HPDE6-E6E7 (cell line): ENCODE measurements at regions not wholly inside any gene's neighbourhood (a gene's known extent, or its start where the extent isn't known, plus 50 kb on each side); places are given as distances from the start of the nearest gene placed in this dataset.

Experiments used
- DNase-seq: peaks from one replicate; pipeline ENCODE4 v3.0.0; 2011; ENCODE audit warnings: missing footprints; ENCODE audit errors: extremely low spot score

DNA sequence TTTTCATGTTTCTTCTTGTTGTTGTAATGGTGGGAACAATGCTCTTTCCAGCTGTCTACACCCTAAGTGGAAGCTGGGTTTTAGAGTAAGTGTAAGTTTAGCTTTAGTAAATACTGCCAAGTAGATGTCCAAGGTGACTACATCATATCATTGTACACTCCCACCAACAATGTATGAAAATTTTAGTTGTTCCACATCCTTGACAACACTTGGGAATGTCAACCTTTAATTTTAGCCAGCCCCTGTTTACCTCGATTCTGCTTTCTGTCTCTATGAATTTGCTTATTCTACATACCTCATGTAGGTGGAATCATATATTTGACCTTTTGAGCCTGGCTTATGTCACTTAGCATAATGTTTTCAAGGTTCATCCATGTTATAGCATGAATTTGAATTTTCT, 93.0 kb downstream of the MTPAP start:
- no peak for DNase-seq

DNA sequence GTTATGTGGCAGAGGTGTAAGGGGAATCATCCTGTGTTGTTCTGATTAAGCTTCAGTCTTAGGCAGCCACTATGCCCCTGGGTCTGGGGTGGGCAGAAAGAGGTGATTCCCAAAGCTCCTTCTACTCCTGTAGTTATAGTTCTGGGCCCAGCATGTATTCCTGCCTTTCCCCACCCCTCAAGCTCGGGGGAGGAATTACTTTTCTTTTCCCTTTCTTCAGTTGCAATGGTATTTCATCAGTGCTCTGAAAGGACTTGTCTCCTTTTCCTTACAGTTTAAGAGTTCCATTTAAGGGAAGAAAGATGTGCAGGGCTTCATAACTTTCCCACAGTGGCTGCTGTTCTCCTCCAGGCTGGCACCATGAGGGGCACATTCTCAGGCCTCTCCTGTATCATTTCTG, 94.2 kb downstream of the MTPAP start:
- no peak for DNase-seq

DNA sequence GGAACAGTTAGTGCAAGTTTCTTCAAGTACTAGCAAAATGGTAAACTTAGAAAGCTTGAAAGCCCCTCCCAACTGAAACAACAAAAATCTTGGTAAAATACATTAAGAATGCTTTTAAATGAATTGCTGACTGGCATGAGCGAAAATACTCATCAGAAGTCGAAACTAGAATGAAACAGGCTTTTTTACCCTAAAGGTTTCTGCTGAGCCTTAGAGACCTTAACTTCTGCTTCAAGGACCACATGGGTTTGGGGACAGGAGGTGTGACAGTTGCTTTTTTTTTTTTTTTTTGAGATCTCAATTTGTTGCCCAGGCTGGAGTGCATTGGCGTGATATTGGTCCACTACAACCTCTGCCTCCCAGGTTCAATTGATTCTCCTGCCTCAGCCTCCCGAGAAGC, 100.3 kb downstream of the MTPAP start:
- no peak for DNase-seq

DNA sequence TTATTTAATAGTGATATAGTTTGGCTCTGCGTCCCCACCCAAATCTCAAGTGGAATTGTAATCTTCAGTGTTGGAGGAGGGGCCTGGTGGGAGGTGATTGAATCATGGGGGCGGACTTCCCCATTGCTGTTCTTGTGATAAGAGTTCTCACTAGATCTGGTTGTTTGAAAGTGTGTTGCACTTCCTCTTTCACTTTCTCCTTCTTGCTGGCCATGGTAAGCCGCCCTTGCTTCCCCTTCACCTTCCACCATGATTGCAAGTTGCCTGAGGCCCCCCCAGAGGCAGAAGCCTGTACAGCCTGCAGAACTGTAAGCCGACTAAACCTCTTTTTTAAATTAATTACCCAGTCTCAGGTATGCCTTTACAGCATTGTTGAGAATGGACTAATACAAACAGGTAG, 101.4 kb downstream of the MTPAP start:
- DNase-seq: no peak

DNA sequence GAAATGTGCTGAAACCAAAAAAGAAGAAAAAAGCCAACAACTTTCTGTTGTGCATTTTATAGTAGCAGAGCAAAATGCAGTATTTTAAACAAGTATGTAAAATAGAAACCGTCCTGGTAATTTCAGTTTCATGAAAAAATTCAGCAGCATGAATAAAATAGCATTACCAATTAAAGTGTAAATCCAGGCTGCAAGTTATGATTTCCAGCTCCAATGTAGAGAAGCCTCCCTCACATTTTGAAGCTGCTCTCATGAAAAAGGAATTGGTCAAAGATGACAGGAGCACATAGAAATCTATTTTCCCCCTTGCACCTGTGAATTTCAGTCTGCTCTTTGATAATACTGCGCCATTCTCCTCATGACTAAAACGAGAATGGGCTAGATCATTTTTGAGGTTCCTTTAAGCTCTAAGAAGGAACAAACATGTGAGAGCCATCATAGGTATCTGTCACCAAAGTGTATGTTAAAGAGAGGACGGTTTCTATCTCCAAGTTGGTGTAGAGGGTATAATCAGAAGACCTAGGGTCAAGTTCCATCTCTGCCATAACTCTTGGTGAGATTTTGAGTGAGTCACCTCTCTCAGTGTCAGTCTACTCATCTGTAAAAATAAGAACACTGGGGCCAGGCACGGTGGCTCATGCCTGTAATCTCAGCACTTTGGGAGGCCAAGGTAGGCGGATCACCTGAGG, 107.5 kb downstream of the MTPAP start:
- no peak for DNase-seq

DNA sequence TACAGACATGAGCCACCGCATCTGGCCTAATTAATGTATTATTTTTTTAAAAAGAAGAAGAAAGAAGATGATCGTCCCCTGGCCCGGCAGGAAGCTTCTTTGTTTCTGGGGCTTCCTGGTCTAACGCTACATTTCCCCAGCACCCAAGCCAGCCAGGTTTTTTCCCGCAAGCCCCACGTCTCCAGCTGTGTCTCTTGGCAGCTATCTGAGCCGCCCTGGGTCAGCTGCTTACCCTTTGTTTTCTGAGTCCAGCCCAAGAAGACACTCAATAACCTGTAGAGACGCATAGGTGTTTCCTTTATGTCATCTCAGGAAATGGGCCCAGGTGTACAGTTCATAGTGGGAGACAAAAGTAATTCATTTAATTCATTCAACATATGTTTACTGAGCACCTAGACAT, 110.2 kb downstream of the MTPAP start:
- DNase-seq: no peak

DNA sequence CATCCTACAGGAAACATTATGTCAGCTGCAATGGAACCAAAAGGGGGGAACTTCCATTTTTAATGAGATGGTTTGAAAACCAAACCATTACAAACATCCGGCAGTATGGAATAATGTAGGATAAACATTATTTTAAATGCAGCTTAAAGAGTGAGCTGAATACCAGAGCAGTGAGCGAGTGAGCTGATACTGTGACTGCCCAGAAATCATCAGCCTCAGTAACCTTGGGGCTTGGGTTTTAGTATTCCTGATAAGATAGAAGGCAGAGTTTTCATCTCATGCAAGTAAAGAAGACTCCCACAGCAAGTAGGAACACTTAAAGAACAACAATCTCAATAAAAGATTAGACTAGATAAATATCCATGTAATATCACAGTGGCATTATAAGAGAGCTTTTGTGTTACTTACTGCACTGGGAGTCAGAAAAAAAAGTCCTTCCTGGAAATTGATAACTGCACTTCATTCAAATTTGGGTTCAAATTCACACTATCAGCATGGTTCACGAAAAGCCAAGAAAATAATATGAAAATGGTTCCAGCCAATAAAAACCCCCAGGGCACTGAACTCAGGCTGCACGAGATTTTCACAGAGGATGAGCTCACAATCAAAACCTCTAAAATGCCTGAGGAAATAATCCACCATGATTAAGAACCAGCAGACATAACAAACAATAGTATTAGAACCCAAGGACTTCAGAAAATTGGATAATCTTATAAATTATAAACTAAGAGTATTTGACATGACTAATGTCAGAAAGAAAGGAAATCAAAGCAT, 115.7 kb downstream of the MTPAP start:
- no peak for DNase-seq

DNA sequence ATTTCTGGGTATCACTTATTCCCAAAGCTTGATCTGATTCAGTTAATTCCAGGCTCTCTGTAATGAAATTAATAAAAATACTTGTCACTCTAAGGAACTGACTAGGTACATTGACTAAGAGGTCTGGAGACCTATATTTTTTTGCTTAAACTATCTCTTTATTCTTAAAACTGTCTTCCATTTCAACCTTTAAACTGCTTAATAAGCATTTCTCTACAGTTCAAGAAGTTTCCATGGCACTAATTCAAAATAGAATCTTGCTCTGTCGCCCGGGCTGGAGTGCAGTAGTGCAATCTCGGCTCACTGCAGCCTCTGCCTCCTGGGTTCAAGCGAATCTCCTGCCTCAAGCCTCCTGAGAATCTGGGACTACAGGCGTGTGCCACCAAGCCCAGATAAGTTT, 117.4 kb downstream of the MTPAP start:
- DNase-seq: no peak

DNA sequence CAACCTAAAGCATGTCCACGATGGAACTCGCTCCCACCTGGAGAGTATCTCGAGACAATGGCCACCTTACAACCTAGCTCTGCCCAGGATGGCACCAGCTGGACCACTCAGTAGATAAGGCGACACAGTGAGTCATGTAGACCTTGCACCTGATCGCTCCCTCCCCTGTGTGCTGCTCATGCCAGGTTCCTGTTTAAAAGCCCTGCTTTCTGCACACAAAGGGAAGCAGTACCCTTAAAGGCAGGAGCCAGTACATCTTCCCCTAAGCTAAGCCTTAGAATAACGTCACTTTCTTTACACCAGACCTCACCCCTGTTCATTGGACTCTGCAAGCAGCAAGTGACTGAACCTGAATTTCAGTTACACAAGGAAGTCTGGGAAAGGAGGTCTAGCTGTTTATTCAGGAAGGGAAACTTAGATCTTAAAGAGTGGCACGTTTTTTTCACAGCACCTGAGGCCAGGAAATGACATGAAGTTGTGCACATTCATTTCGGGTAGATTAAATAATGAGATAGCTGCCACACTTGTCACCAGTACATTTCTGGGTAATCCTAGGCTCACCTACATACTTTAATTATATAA, 117.9 kb downstream of the MTPAP start:
- DNase-seq: no peak

DNA sequence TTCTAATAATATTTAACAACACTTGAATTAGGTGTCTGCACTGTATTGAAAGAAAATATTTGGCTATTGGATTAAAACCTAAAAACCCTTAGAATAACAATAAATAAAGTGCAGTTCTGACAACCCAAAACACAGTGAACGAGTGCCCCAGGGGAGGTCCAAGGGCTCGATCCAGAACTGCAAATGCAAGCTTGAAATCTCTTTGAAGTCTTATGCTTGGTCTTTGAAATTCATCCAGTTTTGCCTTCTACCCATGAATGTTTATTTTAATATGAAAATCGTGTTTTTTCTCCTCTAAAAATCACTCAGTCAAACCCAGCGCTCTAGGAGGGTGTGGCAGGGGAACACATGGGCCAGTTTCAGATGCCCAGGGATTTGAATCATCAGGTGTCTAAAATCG, 119.5 kb downstream of the MTPAP start:
- no peak for DNase-seq

DNA sequence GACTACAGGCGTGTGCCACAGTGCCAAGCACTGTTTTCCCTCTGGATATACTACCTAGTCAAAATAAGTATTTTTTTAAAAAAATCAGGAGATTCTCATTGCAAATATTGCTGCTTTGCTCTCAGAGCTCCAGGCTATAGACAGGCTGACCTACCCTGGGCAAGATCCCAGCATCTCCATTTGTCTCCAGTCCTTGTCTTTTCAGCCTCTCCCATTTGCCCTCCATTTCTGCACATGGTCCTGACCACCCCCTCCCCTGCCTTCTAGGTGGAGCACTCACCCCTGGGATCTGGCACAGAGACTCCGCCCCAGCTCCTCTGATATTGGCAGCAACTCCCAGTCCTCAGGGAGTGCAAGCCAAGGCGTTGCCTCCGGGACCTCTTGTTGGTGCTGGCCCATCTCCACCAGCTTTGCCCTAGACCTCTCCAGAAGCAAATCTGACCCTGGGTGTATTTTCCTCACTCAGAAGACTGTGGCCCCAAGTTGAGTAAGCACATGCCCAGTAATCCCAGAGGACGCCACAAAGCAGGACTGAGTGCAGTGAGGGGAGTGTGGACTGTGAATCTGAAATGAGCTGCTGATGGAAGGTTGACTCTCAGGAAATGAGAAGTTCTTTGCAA, 120.6 kb downstream of the MTPAP start:
- DNase-seq: no peak

DNA sequence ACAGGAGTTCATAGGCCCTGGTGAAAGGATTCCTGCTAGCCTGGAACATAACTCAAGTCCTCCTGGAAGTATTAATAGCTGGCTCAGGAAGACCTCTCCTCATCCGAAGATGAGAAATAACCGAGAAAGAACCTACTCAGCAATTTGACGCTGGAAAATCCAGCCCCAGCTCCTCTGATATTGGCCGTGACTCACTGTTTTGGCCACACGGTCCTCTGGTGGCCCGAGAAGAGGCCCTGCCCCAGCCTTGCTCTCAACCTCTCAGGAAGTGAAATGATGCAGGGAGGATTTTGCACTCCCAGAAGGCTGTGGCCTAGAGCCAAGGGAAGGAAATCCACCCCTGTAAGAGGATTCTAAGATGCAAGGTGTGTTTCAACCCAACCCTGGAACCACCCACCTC, 121.6 kb downstream of the MTPAP start:
- no peak for DNase-seq

DNA sequence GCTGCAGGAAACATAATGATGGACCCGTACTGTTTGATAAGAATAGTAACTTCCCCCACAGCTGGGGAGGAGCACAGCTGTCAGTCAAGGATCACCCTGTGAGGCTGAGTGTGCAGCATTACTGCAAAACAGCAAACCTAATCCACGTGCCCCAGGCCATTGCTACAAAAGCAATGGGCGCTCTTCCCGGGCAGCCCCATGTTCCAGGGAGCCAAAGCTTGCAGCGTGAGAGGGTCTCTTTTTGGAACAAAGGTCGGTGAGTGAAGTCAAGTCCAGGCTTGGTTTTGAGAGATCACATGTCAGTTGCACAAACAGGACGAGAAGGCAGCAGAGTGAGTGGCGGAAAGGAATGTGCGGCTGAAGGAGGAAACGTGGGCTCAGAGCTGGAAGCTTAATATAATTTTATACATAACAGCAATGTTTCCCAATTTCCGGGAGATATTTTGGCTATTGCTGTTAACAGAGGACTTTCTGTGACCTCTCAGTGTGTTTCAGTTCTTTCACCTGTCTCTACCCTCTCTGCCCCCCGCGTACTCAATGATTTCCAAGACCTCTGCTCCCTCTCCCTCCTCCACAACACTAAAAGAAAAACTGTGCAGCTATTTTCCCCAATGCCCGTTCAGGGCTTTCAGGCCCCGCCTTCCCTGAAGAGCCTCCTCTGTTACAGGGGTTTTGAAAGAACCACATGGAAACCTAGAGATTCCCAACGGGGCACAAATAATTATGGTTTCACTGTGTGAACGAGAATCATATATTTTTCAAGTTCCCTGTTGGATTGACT, 128.9 kb downstream of the MTPAP start:
- peak; percentile 13 for DNase-seq

DNA sequence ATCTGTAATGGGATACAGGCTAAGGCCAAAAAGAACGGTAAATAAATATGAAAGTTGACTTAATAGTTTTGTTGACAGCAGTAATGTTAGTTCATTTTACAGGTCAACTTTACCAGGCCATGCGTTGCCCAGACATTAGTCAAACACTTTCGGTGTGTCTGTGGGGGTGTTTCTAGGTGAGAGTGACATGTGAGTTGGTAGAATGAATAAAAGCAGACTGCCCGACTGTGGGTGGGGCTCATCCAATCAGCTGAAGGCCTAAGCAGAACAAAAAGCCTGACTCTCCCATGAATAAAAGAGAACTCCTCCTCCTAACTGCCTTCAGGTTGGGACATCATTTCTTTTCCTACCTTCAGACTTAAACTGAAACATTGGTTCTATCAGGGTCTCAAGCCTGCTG, 132.3 kb downstream of the MTPAP start:
- no peak for DNase-seq

DNA sequence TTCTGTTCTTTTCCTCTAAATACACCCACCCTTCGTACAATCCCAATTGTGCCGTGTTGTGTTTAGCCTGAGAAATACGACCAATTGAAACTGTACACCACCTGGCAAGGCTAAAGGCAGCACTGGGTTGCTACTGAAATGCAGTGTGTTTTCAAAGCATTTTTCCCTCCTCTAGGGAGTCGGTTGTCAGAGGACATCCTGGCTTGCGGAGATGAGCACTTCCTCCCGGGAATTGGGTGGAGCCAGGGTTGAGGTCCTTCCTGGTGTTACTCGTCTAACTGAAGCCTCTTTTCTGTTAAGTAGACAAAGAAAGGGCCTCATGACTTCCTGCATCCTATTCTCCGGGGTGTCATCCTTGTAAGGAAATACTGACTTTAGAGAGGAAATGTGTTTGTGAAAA, 133.5 kb downstream of the MTPAP start:
- DNase-seq: no peak

DNA sequence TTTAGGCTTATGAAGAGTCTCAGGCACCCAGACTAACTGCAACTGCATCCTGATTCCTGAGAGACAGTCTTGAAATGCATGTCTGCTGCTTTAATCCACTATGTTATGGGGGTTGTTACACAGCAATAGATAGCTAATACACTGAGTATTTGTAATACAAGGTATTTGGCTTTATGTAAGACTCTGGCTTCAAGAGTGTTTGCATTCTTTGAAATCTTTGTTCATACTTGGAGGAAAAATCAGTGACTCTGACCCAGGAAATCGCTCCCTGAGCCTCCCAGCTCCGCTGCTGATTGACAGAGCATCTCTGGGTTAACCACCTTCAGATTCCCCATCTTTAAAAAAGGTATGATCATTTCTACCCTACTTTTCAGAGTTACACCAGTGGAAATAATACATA, 133.9 kb downstream of the MTPAP start:
- DNase-seq: no peak

DNA sequence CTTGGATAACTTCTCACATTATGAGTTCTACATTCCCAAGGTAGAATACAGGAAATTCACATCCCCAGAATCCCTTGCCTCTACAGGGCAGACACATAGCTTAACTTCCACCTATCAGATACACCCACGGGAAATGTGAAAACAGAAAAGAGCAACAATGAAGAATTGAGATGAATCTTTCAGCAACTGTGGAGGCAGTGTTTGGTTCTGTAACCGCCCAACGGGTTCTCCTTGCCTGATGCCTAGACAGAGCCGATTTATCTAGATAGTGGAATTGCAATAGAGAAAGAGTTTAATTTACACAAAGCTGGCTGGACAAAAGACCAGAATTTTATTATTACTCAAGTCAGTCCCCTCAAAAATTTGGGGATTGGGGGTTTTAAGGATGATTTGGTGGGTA, 138.8 kb downstream of the MTPAP start:
- DNase-seq: no peak

DNA sequence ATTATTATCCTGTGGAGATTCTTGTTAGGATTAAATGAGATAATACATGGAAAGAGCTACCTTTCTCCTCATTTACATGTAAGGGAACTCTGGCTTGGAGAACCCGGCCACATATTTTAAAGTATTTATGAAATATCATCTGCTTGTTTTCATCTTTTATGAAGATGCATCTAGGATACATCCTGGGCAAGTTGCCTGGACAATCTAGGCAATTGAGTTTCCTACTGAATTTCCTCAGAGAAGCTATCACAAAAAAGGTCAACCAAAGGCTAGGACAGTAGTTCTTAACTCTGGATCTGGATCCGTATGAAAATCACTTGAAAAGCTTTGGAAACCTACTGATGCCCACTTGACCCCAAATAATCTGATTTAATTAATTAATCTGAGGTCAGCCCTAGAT, 140.7 kb downstream of the MTPAP start:
- no peak for DNase-seq

DNA sequence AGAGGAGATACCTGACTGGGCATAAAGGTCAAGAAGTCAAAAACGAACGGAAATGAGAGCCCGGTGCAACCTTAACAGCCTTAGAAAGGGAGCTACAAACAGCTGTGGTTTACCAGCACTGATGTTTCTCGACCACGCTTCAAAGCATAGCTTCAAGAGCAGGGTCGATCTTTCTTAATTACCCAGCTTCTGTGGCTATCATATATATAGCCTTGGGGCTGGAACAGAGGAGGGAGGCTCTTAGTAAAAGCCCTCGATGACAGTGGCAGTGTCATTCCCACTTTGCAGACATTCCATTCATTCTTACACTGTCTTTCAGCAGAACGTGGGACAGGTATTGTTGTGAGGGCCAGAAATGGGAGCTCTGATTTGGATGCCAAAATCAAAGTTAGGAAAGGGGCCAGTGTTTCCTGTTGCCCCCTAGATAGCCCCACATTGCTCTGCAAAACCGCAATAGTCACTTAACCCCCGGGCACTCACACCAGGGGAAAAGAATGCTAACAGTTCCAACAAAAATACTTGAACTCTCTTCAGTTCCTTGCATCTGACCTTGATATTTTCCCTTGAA, 141.5 kb downstream of the MTPAP start:
- DNase-seq: no peak

DNA sequence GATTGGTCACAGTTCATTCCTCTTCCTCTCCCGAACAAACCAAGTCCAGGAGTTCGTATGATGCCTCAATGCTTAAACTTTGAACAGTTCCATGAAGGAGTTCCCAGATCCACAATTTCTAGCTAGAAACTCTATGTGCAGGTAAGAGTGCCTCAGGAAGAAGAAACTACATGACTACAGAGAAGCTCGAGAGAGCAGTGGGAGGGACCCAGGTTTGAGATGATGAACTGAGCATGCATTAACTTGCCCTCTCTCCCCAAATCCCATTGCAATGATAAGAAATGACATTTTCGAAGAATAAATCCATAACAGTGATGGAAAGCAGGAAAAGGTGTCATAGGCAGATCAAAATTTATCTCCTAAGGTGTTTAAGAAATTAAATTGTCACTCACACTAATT, 140.6 kb upstream of the JCAD start:
- no peak for DNase-seq

DNA sequence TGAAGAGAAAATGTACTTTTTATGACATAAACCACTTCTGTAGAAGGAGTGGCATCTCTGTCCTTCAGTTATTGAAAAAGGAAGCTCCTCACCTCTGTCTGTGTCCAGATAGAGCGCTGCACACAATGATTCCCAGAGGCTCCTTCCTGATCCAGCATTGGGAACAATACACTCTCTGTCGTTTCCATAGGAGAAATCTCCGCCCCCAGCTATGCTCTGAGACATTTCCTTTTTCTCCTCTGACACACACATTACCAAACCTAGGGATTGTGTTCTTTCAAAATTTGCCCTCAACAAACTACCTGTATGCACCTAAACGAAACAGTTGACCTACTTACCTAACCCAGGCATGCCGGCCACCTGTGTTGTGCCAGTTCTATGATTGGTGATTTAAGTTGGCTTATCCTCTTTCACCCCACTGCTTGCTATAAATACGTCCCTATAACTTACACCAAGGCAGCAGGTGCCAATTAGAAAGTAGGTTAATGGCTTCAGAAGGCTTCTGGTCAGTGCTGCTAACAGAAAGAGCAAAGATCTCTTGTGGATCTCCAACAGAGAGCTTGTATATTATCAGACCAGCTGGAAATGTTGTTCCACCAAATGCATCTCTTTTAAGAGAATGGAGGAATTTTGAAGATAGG, 140.1 kb upstream of the JCAD start:
- no peak for DNase-seq
